ENCODE measurements at regions not wholly inside any gene's neighbourhood (a gene's known extent, or its start where the extent isn't known, plus 50 kb on each side); places are given as distances from the start of the nearest gene placed in this dataset.
"Not testable (repeated sequence)": the region's sequence is repeated elsewhere in the genome, so short reads cannot be mapped to it uniquely, and the experiment has no call there.

DNA sequence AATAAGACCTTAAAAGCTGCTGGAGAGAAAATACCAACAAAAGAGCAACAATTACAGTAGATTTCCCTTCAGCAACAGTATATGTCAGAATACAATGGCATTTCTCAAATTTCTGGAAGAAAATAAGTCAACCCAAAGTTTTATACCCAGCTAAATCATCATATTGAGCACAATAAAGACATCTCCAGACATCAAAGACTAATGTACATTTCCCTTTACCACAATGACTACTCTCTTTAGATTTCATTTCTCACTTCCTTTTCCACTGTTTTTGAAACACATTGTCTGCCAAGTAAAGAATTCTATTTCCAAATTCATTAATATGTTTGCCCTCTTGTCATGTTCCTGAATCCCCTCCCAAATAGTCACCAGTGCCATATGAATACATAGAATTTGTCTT lies 111.4 kb downstream of the POU4F1 start:
- no peak for DNase-seq (ENCODE audit: low spot score)
- Histone ChIP-seq H3K4me3 (no peak overlapping the region), H3K27ac (no peak overlapping the region)
- TF ChIP-seq, protein P1, sequence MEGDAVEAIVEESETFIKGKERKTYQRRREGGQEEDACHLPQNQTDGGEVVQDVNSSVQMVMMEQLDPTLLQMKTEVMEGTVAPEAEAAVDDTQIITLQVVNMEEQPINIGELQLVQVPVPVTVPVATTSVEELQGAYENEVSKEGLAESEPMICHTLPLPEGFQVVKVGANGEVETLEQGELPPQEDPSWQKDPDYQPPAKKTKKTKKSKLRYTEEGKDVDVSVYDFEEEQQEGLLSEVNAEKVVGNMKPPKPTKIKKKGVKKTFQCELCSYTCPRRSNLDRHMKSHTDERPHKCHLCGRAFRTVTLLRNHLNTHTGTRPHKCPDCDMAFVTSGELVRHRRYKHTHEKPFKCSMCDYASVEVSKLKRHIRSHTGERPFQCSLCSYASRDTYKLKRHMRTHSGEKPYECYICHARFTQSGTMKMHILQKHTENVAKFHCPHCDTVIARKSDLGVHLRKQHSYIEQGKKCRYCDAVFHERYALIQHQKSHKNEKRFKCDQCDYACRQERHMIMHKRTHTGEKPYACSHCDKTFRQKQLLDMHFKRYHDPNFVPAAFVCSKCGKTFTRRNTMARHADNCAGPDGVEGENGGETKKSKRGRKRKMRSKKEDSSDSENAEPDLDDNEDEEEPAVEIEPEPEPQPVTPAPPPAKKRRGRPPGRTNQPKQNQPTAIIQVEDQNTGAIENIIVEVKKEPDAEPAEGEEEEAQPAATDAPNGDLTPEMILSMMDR (IDR thresholded peaks at IDR 0.05): no peak

- not testable (repeated sequence) for H3K4me3 ChIP-seq; H3K27ac ChIP-seq; DNase-seq (ENCODE audit: low spot score)
These were observed 113.1 kb downstream of the POU4F1 start for GRCh38 chr13:78490225-78490624.

DNA sequence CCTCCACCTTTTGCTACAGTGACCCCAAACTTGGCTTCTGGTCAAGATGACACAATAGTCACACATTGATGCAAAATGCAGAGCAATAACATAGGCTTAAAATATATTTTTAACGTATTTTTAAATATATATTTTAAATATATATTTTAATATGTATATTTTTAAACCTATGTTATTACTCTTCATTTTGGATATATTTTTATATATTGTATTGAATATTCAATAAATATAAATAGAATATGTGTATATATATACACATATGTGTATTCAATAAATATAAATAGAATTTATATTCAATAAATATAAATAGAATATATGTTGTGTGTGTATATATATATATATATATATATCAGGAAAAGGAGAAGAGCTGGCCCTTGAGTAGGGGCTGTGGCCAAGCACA lies 115.6 kb downstream of the POU4F1 start:
- TF ChIP-seq, protein P1 (IDR thresholded peaks at IDR 0.05): no peak
- no peak overlapping the region for H3K27ac ChIP-seq
- no peak for DNase-seq (ENCODE audit: low spot score)
- no peak overlapping the region for H3K4me3 ChIP-seq

GRCh38 chr13:78485803-78486202 lies 117.5 kb downstream of the POU4F1 start:
- no peak for DNase-seq (ENCODE audit: low spot score)
- no peak overlapping the region for H3K4me3 ChIP-seq
- TF ChIP-seq, protein P1 (IDR thresholded peaks at IDR 0.05): no peak
- no peak overlapping the region for H3K27ac ChIP-seq

DNA sequence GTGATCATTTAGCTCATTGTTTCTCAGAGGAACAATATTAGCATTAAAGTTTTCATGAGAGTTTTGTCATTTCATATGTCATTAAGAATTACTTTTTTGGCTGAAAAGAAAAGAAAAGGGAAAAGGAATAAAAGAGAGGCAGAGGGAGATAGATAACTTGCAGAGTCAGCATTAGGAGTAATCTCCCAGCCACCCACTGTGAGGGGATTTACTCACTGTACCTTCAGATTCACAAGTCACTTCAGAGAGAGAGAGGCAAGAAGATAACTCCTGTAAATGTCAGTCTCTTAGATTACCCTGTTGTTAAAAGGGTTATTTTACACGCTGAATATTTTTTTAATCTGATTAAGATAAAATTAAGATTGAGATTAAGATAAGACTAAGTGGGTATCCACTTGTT lies 125.2 kb downstream of the POU4F1 start:
- no peak overlapping the region for H3K4me3 ChIP-seq
- TF ChIP-seq, protein P1 (IDR thresholded peaks at IDR 0.05): no peak
- no peak for DNase-seq (ENCODE audit: low spot score)
- no peak overlapping the region for H3K27ac ChIP-seq

- H3K4me3 ChIP-seq: no peak overlapping the region
- TF ChIP-seq, protein P1 (IDR thresholded peaks at IDR 0.05): no peak
- DNase-seq (ENCODE audit: low spot score): no peak
- no peak overlapping the region for H3K27ac ChIP-seq
These were observed 126.4 kb downstream of the POU4F1 start for GRCh38 chr13:78476910-78477309.

DNA sequence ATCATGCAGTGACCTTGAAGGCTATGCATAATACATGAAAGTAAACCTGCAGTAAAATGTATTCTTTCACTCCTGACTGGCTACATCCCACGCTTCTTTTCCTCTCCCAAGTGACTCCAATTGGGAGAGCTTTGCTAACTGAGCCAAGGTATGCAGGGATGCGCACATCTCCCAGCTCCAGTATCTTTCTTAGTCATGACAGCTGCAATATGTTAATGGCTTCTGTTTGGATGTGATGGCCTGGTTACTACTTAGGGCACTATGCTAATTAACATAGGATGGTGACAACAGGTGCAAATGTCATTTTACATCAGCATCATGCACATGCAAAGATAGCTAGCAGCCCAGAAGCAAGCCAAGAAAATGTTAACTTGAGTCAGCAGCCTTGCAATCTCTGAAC lies 134.7 kb downstream of the POU4F1 start:
- TF ChIP-seq, protein P1 (IDR thresholded peaks at IDR 0.05): no peak
- DNase-seq (ENCODE audit: low spot score): no peak

DNA sequence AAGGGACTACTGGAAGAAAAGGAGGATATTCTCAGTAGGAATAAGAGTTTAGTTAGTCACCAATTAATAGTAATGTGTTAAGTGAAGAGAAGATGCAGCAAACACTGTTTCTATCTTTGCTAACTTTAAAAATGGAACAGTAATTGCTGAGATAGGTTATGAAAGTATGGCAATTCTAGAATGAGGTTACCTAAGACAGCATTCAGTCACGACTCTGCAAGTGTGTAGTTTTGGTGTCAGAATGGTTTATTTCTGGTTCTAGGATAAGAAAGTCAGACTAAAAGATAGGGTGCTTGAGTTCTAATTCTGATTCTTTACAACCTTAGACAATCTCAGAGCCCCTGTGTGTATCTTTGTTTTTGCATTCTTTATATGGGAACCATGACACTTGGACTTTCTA lies 138.1 kb downstream of the POU4F1 start:
- no peak for DNase-seq (ENCODE audit: low spot score)
- H3K27ac ChIP-seq: no peak overlapping the region
- TF ChIP-seq, protein P1 (IDR thresholded peaks at IDR 0.05): no peak
- H3K4me3 ChIP-seq: no peak overlapping the region

More for the DNA sequence above, 134.7 kb downstream of the POU4F1 start:
- no peak overlapping the region for H3K27ac ChIP-seq
- H3K4me3 ChIP-seq: no peak overlapping the region
